Erythroblast (primary cell): ENCODE measurements at regions not wholly inside any gene's neighbourhood (a gene's known extent, or its start where the extent isn't known, plus 50 kb on each side); places are given as distances from the start of the nearest gene placed in this dataset.

Experiments
- GATA1 ChIP-seq: IDR thresholded peaks from 2 replicates; pipeline ENCODE4 v1.6.1; 2011; ENCODE audit warnings: low read depth, mild to moderate bottlenecking, control low read depth, low read length, moderate library complexity
- POLR2A ChIP-seq: IDR thresholded peaks from 2 replicates; pipeline ENCODE4 v1.6.1; 2011; ENCODE audit warnings: mild to moderate bottlenecking, low read length

GRCh38 chr22:48268293-48268692, 1505.8 kb downstream of the TBC1D22A start:
- TF ChIP-seq GATA1 (no peak), POLR2A (no peak)
